Activated T-cell treated with anti-CD3 and anti-CD28 coated beads, Interleukin-2, amount 50 U/mL, for 72 hours (primary cell): ENCODE measurements at regions not wholly inside any gene's neighbourhood (a gene's known extent, or its start where the extent isn't known, plus 50 kb on each side); places are given as distances from the start of the nearest gene placed in this dataset.

Experiments
- ATAC-seq, 2 donors: fragments of 150-1000 bp; cut with Tn5 transposase; replicated peaks in 1 of 2; 2 replicates each; pipeline ENCODE4 v1.10.0; 2021; ENCODE audit warnings: moderate library complexity in 2 of 2, mild to moderate bottlenecking in 1 of 2
- DNase-seq, 2 donors: peaks; one replicate each; pipeline ENCODE4 v3.0.0; 2021 to 2022; ENCODE audit warnings: mixed read lengths in 1 of 2
- H3K27ac Mint-ChIP-seq: one replicate; pipeline ENCODE4 v1.8.0; 2022; ENCODE audit warnings: mild to moderate bottlenecking, moderate library complexity, mixed read lengths
- H3K27me3 Mint-ChIP-seq: one replicate; pipeline ENCODE4 v1.8.0; 2022; ENCODE audit warnings: low read depth, mixed read lengths
- H3K36me3 Mint-ChIP-seq, 2 donors: one replicate each; pipeline ENCODE4 v1.8.0; 2022; ENCODE audit warnings: mixed read lengths in 2 of 2, mild to moderate bottlenecking in 1 of 2; ENCODE audit not compliant: insufficient read depth in 2 of 2
- H3K4me1 Mint-ChIP-seq: one replicate; pipeline ENCODE4 v1.8.0; 2022; ENCODE audit warnings: low read depth, mixed read lengths
- H3K4me3 Mint-ChIP-seq, 2 donors: one replicate each; pipeline ENCODE4 v1.8.0; 2022; ENCODE audit warnings: mild to moderate bottlenecking in 2 of 2, mixed read lengths in 2 of 2, moderate library complexity in 2 of 2
- H3K9me3 Mint-ChIP-seq, 2 donors: one replicate each; pipeline ENCODE4 v1.8.0; 2022; ENCODE audit warnings: mixed read lengths in 2 of 2

GRCh38 chr17:15892244-15892643 lies 52.7 kb upstream of the ADORA2B start:
- peaks cover 8% of the 10 kb centered on the region for H3K4me1 Mint-ChIP-seq
- H3K27ac Mint-ChIP-seq, result no peak overlapping the region
- peaks cover 7% of the 10 kb centered on the region for H3K27me3 Mint-ChIP-seq
- peaks cover 0 to 5% of the 10 kb centered on the region in 2 donors for H3K36me3 Mint-ChIP-seq
- H3K9me3 Mint-ChIP-seq, result peaks cover 0 to 1% of the 10 kb centered on the region in 2 donors
- no peak overlapping the region for H3K4me3 Mint-ChIP-seq
- DNase-seq (no peak), ATAC-seq (no peak)

DNA sequence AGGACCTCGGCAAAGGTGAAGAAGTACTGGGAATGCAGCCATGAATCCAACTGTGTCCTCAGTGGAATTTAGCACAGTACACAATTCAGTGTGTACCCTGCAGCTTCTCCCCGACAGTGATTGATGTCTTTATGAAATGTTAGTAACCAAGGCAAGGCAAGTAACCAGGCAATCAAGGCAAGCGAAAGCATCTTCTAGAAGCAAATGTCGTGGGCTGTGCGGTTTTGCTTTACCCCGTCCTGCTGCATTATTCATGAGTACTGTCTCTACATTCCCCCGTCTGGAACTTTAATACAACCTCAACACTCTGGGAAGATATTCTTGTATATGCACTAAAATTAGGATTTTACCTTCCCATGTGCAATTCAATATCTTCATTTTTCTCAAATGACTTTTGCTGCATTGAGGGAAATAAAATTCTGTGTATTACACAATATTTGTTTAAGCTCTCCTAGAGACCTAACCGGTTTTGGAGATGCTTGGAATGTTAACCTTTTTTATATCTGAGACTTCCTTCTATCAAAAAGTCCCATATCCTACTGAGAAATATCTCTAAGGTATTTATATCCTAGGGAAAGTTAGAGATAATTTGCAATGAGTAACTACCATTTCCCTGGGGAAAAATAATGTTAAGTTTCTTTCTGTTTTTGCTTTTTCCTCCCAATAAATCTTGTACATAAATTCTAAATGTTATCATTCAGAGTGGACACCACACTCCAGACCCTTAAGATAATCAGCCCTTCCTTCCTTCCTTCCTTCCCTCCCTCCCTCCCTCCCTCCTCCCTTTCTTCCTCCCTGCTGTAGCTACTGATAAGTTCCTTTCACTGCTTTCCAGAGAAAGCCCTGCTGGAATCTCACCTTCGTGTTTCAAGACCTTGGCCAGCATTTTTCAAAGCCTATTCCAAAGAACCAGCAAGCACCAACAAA lies 51.9 kb upstream of the ADORA2B start:
- H3K4me3 Mint-ChIP-seq, result no peak overlapping the region
- H3K9me3 Mint-ChIP-seq, result peaks cover 0 to 1% of the 10 kb centered on the region in 2 donors

DNA sequence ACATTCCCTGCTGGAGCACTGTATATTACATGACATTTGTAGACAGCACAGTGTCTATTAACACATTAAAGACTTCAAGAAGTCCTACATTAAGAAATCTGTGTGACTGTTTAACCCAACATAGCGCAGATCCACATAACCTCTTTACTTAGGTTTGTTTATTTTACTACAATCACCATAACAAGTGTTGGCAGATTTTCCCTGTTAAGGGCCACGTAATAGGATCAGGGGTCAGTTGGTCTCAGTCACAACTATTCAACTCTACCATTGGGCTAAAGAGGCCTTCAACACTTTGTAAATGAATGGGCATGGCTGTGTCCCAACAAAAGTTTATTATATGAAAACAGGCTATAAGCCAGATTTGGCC lies 51.3 kb upstream of the ADORA2B start:
- Mint-ChIP-seq H3K4me3 (no peak overlapping the region), H3K36me3 (peaks cover 0 to 5% of the 10 kb centered on the region in 2 donors), H3K9me3 (peaks cover 0 to 1% of the 10 kb centered on the region in 2 donors), H3K4me1 (peaks cover 19% of the 10 kb centered on the region), H3K27ac (no peak overlapping the region), H3K27me3 (peaks cover 7% of the 10 kb centered on the region)
- no peak for DNase-seq
- no peak for ATAC-seq

More for the DNA sequence above, 51.9 kb upstream of the ADORA2B start:
- Mint-ChIP-seq H3K36me3 (peaks cover 0 to 5% of the 10 kb centered on the region in 2 donors), H3K27me3 (peaks cover 7% of the 10 kb centered on the region), H3K27ac (no peak overlapping the region), H3K4me1 (peaks cover 14% of the 10 kb centered on the region)
- DNase-seq, result no peak
- ATAC-seq, result no peak

- H3K9me3 Mint-ChIP-seq, result peaks cover 0 to 1% of the 10 kb centered on the region in 2 donors
- H3K36me3 Mint-ChIP-seq, result peaks cover 0 to 5% of the 10 kb centered on the region in 2 donors
- ATAC-seq (no peak), DNase-seq (no peak)
- H3K27ac Mint-ChIP-seq, result no peak overlapping the region
- H3K27me3 Mint-ChIP-seq, result peaks cover 7% of the 10 kb centered on the region
- no peak overlapping the region for H3K4me3 Mint-ChIP-seq
- peaks cover 19% of the 10 kb centered on the region for H3K4me1 Mint-ChIP-seq
These were observed 50.7 kb upstream of the ADORA2B start for GRCh38 chr17:15894258-15894657.

DNA sequence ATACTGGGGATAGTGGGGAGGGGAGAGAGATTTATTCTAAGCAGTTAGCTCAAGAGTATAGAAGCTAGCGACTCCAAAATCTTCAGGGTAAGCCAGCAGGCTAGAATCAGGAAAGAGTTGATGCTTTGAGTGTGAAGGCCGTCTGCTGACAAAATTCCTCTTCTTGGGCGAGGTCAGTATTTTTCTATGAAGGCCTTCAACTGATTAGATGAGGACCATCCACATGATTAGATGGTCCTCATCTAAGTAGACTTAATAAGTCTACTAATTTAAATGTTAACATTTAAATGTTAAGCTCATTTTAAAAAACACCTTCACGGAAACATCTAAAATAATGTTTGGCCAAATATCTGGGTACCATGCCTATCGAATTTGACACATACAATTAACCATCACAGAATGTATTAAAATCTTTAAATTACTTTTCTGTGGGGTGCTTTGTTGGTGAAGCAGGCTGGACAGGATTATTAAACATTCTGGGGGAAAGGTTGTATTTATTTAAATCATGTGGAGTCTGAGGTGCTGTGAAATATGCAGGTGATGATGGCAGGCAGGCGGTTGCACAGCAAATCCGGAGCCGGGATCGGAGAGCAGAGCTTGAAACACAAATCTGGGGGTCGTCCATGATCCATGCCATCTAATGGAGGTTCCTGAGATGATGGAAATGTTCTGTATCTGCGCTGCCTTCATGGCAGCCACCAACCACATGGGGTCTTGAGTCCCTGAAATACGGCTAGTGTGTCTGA lies 49.8 kb upstream of the ADORA2B start:
- Mint-ChIP-seq H3K36me3 (peaks cover 3 to 5% of the 10 kb centered on the region in 2 donors), H3K4me1 (peaks cover 19% of the 10 kb centered on the region), H3K9me3 (peaks cover 1 to 4% of the 10 kb centered on the region in 2 donors), H3K27ac (no peak overlapping the region), H3K4me3 (no peak overlapping the region), H3K27me3 (peaks cover 7% of the 10 kb centered on the region)
- ATAC-seq (no peak), DNase-seq (no peak)
